A549 (cell line): ENCODE measurements at regions not wholly inside any gene's neighbourhood (a gene's known extent, or its start where the extent isn't known, plus 50 kb on each side); places are given as distances from the start of the nearest gene placed in this dataset.

ENCODE experiments used
- ATAC-seq, 2 experiments: fragments of 200-7000 bp in 1 of 2; fragments of >200 bp in 1 of 2; cut with Nextera tagmentation in 1 of 2; cut with Tn5 transposase in 1 of 2; 3 replicates each; pipeline versions ENCODE4 v1.8.0 to v1.9.1; 2018 to 2020; ENCODE audit warnings: mild to moderate bottlenecking in 1 of 2, moderate library complexity in 1 of 2
- CTCF ChIA-PET: fragments of 300-600 bp; sonication (Branson Sonifier 250); formaldehyde crosslinking; extraction: SDS; loops from one replicate; lab custom pipeline; 2021; ENCODE audit warnings: antibody characterized with exemption, inconsistent platforms; lab: Yijun Ruan, JAX
- POLR2A ChIA-PET: fragments of 350-600 bp; formaldehyde crosslinking; extraction: SDS; loops from one replicate; lab custom pipeline; 2021; ENCODE audit warnings: antibody characterized with exemption, inconsistent platforms; lab: Yijun Ruan, JAX
- DNase-seq, 2 experiments: peaks; one replicate each; pipeline versions ENCODE4 v3.0.0 to v3.0.0-alpha.2; 2011 to 2016; ENCODE audit warnings: low read depth in 1 of 2, low spot score in 1 of 2
- FAIRE-seq: peaks from 2 replicates; lab custom pipeline; 2011; peaks lifted over from hg19 to GRCh38; lab: Jason Lieb, UNC
- H3K27ac ChIP-seq, 2 experiments: fragments of >200 bp; sonication (Bioruptor Twin); formaldehyde crosslinking; 3 replicates each; pipeline ENCODE4 v1.5.1; 2016 to 2017
- H3K4me1 ChIP-seq: fragments of >200 bp; sonication (Bioruptor Twin); formaldehyde crosslinking; 3 replicates; pipeline ENCODE4 v1.6.1; 2016
- H3K4me2 ChIP-seq: fragments of >200 bp; sonication (Bioruptor Twin); formaldehyde crosslinking; 3 replicates; pipeline ENCODE4 v1.6.1; 2016
- H3K4me3 ChIP-seq: fragments of >200 bp; sonication (Bioruptor Twin); formaldehyde crosslinking; 3 replicates; pipeline ENCODE4 v1.5.1; 2016
- H3K9me3 ChIP-seq: fragments of >200 bp; sonication (Bioruptor Twin); formaldehyde crosslinking; 3 replicates; pipeline ENCODE4 v1.6.1; 2016
- ATOH8 ChIP-seq: fragments of 250-450 bp; sonication (Bioruptor Pico); IDR thresholded peaks from 2 replicates; pipeline ENCODE4 v1.5.0; 2020; ENCODE audit warnings: low read depth, mild to moderate bottlenecking, moderate library complexity
- CBX8 ChIP-seq: fragments of 200-600 bp; sonication (generic); IDR thresholded peaks from 2 replicates; pipeline ENCODE4 v1.6.1; 2016
- CHD2 ChIP-seq: fragments of 150-350 bp; IDR thresholded peaks from 2 replicates; pipeline ENCODE4 v1.6.1; 2014; ENCODE audit warnings: low read length; ENCODE audit not compliant: partially characterized antibody
- CHD4 ChIP-seq: fragments of 200-600 bp; sonication (generic); IDR thresholded peaks from 2 replicates; pipeline ENCODE4 v1.6.1; 2016; ENCODE audit warnings: antibody characterized with exemption, mild to moderate bottlenecking, borderline replicate concordance
- EP300 ChIP-seq, 2 experiments: fragments of >200 bp; sonication (Bioruptor Twin); formaldehyde crosslinking; IDR thresholded peaks; 2 replicates in 1 of 2; 3 replicates in 1 of 2; pipeline ENCODE4 v1.6.1; 2016 to 2017
- FOSL2 ChIP-seq, 2 experiments: fragments of 450-650 bp in 1 of 2; fragments of >200 bp in 1 of 2; sonication (Bioruptor Twin) in 1 of 2; formaldehyde crosslinking; IDR thresholded peaks; 2 replicates each; pipeline versions ENCODE4 v1.5.0 to v1.6.1; 2016 to 2020; ENCODE audit warnings: mild to moderate bottlenecking in 1 of 2, moderate library complexity in 1 of 2
- HDAC2 ChIP-seq: fragments of 200-600 bp; sonication (generic); IDR thresholded peaks from 2 replicates; pipeline ENCODE4 v1.6.1; 2016
- HES2 ChIP-seq: fragments of >200 bp; sonication (Bioruptor Twin); formaldehyde crosslinking; IDR thresholded peaks from 2 replicates; pipeline ENCODE4 v1.6.1; 2016
- HMGXB4 ChIP-seq: fragments of 250-450 bp; sonication (Bioruptor Pico); IDR thresholded peaks from 2 replicates; pipeline ENCODE4 v1.5.0; 2021; ENCODE audit warnings: mild to moderate bottlenecking, moderate library complexity, borderline replicate concordance
- HOXA7 ChIP-seq: fragments of 250-450 bp; sonication (Bioruptor Pico); IDR thresholded peaks from 2 replicates; pipeline ENCODE4 v1.5.0; 2020; ENCODE audit warnings: mild to moderate bottlenecking, moderate library complexity
- KDM5A ChIP-seq: fragments of 200-600 bp; sonication (generic); IDR thresholded peaks from 2 replicates; pipeline ENCODE4 v1.6.1; 2016; ENCODE audit warnings: antibody characterized with exemption, mild to moderate bottlenecking
- REST ChIP-seq: fragments of 200-600 bp; sonication (generic); IDR thresholded peaks from 2 replicates; pipeline ENCODE4 v1.6.1; 2016; ENCODE audit warnings: antibody characterized with exemption, mild to moderate bottlenecking, moderate library complexity
- RFX5 ChIP-seq: fragments of 450-650 bp; IDR thresholded peaks from 2 replicates; pipeline ENCODE4 v1.7.1; 2014; ENCODE audit warnings: antibody characterized with exemption, mild to moderate bottlenecking, moderate library complexity
- SREBF2 ChIP-seq: fragments of 450-650 bp; IDR thresholded peaks from 2 replicates; pipeline ENCODE4 v1.6.1; 2014; ENCODE audit warnings: mild to moderate bottlenecking, moderate library complexity
- ZFP36 ChIP-seq: fragments of 450-650 bp; IDR thresholded peaks from 2 replicates; pipeline ENCODE4 v1.6.1; 2014; ENCODE audit warnings: borderline replicate concordance; ENCODE audit not compliant: partially characterized antibody
- WGBS: methylation state at CpG from one replicate; pipeline ENCODE4 v1.1.6; 2017; ENCODE audit errors: missing lambda C conversion rate; 5-methylcytosine and 5-hydroxymethylcytosine counted together
- TF ChIP-seq, protein P1 (sequence below): fragments of >200 bp; sonication (Bioruptor Twin); formaldehyde crosslinking; IDR thresholded peaks from 3 replicates; pipeline ENCODE4 v1.6.1; 2016

- ATAC-seq (no peak), FAIRE-seq (no peak), DNase-seq (no peak)
- ChIA-PET POLR2A (no interaction called here), CTCF (interaction anchor here (2.4 kb wide), 1 partner anchor 15 kb away, joined by 5 read pairs; no protein-coding TSS in a partner anchor)
- no peak overlapping the region for H3K4me2 ChIP-seq
- WGBS: 4% methylated on average over 1 of the region's 1 CpG
- TF ChIP-seq EP300 (IDR thresholded peaks at IDR 0.05) (no peak), HDAC2 (no peak), FOSL2 (IDR thresholded peaks at IDR 0.05) (no peak), FOSL2 (CRISPR knock-in tag; IDR thresholded peaks at IDR 0.05) (no peak), ATOH8 (no peak), CHD2 (no peak), ZFP36 (no peak), CBX8 (no peak), KDM5A (no peak), HES2 (no peak), RFX5 (no peak)
- TF ChIP-seq, protein P1, sequence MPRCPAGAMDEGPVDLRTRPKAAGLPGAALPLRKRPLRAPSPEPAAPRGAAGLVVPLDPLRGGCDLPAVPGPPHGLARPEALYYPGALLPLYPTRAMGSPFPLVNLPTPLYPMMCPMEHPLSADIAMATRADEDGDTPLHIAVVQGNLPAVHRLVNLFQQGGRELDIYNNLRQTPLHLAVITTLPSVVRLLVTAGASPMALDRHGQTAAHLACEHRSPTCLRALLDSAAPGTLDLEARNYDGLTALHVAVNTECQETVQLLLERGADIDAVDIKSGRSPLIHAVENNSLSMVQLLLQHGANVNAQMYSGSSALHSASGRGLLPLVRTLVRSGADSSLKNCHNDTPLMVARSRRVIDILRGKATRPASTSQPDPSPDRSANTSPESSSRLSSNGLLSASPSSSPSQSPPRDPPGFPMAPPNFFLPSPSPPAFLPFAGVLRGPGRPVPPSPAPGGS: no peak
- peaks cover 29% of the 10 kb centered on the region for H3K4me1 ChIP-seq
- no peaks in the 10 kb centered on the region for H3K9me3 ChIP-seq
- no peak overlapping the region for H3K27ac ChIP-seq
- H3K4me3 ChIP-seq: no peak overlapping the region
Measured at GRCh38 chr1:94619731-94620130, 78.2 kb upstream of the F3 start.

- Histone ChIP-seq H3K27ac (no peak overlapping the region), H3K9me3 (no peaks in the 10 kb centered on the region), H3K4me2 (no peak overlapping the region)
- ChIA-PET POLR2A (no interaction called here), CTCF (interaction anchor here (2.4 kb wide), 1 partner anchor 14 kb away, joined by 5 read pairs; no protein-coding TSS in a partner anchor)
- FAIRE-seq: no peak
- ATAC-seq: no peak
- no peak for DNase-seq
- TF ChIP-seq ZFP36: no peak
- TF ChIP-seq RFX5: no peak
- TF ChIP-seq REST: peak; percentile 37; the same call in 1 of the 2 replicates
- TF ChIP-seq CHD4: no peak
- TF ChIP-seq, all 56 proteins: peak for 1
- no peak overlapping the region for H3K4me3 ChIP-seq
- H3K4me1 ChIP-seq: peaks cover 28% of the 10 kb centered on the region
- 87% methylated on average over 12 of the region's 13 CpGs for WGBS
Measured at GRCh38 chr1:94617957-94618739, 76.6 kb upstream of the F3 start.

- CTCF ChIA-PET: interaction anchor here (1.0 to 1.4 kb wide), 3 partner anchors 8 to 18 kb away, joined by 3 to 5 read pairs (median 3); no protein-coding TSS in a partner anchor
- TF ChIP-seq EP300 (IDR thresholded peaks at IDR 0.05): no peak
- no peak for TF ChIP-seq HMGXB4 (CRISPR knock-in tag)
- TF ChIP-seq SREBF2: no peak
- TF ChIP-seq, protein P1: no peak
- no peak for TF ChIP-seq HOXA7 (CRISPR knock-in tag)
- Histone ChIP-seq H3K4me3 (no peak overlapping the region), H3K27ac (no peak overlapping the region), H3K9me3 (no peaks in the 10 kb centered on the region), H3K4me1 (peaks cover 19% of the 10 kb centered on the region), H3K4me2 (no peak overlapping the region)
- DNase-seq (no peak), FAIRE-seq (no peak), ATAC-seq (no peak)
- 51% methylated on average over 6 of the region's 6 CpGs for WGBS
- POLR2A ChIA-PET: no interaction called here
Measured at GRCh38 chr1:94617134-94617805, 75.7 kb upstream of the F3 start.
